Left forelimb (tissue), 1 donor: ENCODE measurements at regions not wholly inside any gene's neighbourhood (a gene's known extent, or its start where the extent isn't known, plus 50 kb on each side); places are given as distances from the start of the nearest gene placed in this dataset.
"Not testable (repeated sequence)": the region's sequence is repeated elsewhere in the genome, so short reads cannot be mapped to it uniquely, and the experiment has no call there.

Source experiments
- DNase-seq: peaks from one replicate; pipeline ENCODE4 v3.0.0-alpha.2; 2018; ENCODE audit warnings: low spot score

DNA sequence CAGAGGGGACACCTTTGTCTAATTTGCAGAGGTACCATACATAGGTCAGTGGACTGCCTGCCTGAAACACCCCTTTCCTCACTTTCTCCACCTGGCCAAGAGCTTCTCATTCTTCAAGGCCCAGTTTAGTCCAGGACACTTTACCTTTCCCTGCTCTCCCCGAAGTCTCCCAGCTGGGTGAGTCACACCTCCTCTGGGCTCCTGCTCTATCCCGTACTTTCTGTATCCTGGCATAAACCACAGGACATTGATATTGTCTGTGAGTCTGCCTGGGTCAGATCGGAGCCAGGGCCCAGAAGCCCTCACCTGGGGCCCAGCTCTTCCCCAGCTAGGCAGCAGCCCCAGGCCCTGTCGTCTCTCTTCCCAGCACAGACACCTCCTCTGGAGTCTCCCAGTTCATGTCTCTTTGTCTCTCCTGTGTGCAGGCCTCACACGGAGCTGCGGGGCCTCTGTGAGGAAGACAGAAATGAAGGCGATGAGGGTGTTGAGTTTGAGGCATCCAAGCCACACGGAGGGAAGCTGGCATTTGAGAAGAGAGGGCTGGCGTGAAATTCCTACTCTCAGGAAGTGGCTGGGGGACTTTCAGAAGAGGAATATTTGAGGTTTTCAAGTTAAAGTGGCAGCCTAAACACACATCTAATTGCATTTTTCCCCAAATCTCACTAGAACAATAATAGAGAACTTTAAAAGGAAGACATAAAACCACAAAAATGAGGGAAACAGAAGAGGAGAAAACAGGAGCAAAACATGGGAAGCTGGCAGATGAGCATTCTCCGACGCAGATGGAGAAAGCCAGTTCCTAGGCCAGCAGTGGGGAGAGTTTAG lies 79.6 kb upstream of the LAPTM4A start:
- no peak for DNase-seq

DNA sequence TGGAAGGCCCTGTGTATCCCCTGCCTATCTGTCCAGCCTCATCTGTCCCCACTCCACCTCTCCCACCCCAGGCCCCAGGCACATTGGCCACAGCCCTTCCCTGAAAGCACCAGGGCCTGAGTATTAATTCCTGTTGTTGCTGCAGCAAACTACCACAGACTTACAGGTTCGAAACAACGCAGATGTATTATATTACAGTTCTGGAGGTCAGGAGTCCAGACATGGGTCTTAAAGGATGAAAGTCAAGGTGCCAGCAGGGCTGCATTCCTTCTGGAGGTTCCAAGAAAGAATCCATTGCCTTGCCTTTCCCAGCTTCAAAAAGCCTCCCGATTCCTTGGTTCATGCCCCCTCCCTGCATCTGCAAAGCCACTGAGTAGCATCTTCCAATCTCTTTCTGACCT lies 78.7 kb upstream of the LAPTM4A start:
- DNase-seq = no peak

- DNase-seq = no peak
Observed at GRCh38 chr2:20129331-20130159, 78.1 kb upstream of the LAPTM4A start.

DNA sequence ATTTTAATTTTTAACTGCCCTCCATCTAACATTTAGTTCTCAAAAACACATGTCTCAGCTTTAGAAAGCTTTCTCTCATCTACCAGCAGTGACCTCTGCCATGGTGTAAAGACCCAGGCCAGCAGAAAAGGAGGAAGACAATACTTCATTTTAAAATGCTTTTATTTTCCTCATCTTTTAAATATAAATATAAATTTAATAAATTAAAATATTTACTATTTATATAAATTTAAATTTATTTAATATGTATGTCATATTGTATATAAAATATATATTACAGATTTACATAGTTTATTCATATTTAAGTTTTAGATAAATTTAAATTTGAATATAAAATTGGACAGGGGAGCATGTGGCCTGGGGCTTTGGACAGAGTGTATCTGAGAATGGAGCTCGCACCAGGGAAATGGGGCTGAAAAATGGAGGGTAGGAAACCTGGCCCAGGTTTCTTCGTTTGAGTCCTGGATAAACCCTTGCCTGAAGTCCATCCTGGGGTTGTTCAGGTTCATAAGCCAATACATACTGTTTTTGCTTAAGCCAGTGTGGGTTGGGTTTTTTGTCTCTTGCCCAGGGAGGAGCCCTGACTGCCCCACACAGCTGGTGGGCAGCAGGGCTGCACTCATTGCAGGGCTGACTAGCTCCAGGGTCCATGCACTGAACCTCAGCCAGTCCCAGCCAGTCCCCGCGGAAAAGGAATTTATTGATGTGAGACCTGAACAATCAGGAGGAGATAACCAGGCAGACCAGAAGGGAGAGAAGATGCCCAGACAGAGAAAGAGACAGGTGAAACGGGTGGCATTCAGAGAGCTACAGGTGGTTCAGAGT lies 77.3 kb upstream of the LAPTM4A start:
- no peak for DNase-seq

- no peak for DNase-seq
Observed at GRCh38 chr2:20126469-20126868, 75.0 kb upstream of the LAPTM4A start.

GRCh38 chr2:20126040-20126439 lies 74.6 kb upstream of the LAPTM4A start:
- DNase-seq = no peak

DNA sequence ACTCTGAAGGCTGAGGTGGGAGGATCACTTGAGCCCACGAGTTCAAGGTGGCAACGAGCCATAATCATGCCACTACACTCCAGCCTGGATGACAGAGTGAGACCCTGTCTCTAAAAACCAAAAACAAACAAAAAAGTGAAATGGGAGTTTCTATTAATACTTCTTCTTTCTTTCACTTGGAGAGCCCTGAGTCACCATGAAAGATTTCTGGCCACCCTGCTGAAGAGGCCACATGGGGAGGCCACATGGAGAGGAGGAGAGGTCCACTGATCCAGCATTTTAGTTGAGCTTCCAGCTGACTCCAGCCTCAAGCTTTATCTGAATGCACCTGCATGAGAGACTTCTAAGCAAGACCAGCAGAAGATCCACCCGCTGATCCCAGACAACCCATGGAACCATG lies 74.2 kb upstream of the LAPTM4A start:
- DNase-seq = no peak

- DNase-seq = no peak
Observed at GRCh38 chr2:20125164-20125563, 73.7 kb upstream of the LAPTM4A start.

DNA sequence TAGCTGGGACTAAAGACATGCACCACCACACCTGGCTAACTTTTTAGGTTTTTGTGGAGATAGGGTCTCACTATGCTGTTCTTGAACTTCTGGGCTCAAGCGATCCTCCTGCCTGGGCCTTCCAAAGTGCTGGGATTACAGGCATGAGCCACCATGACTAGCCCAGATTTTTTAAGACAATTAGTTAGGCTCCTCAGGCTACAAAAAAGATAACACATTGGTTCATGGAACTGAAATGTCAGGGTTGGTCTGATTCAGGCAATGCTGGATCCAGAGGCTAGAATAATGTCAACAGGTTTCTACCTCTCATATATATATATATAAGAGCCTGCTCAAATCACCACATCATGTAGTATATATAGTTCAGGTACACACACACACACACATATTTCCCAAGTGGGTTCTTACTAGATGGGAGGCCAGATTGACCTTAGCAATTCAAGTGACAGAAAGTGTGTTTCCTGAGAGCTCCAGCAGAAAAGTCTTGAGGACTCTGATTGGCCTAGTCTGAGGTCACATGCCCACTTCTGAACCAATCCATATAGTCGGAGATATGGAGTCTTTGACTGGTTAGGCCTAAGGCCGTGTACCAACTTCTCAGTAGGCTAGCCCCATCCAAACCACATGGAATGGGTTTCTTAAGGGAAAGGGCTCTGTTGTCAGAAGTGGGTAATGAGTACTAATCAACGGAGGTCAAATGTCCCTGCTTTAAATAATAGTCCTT lies 72.6 kb upstream of the LAPTM4A start:
- no peak for DNase-seq

DNA sequence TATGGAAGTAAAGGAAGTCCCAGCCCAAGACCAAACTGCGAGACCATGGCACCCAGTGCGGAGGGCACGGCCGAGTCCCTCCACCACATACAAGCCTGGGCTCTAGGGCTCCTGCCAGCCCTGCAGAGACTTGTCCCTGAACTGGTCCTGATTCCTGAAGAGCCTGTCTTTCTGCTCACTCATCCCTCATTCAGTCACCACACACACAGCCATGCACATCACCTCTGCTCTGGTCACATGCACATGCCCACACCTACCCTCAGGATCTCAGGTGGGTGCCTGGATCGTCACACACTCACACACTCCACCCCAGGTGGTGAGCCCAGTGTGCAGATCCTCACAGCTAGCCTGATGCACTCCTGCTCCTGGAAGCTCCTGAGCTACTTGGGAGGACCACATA lies 71.4 kb upstream of the LAPTM4A start:
- no peak for DNase-seq

- no peak for DNase-seq
Observed at GRCh38 chr2:20120569-20121416, 69.4 kb upstream of the LAPTM4A start.

DNA sequence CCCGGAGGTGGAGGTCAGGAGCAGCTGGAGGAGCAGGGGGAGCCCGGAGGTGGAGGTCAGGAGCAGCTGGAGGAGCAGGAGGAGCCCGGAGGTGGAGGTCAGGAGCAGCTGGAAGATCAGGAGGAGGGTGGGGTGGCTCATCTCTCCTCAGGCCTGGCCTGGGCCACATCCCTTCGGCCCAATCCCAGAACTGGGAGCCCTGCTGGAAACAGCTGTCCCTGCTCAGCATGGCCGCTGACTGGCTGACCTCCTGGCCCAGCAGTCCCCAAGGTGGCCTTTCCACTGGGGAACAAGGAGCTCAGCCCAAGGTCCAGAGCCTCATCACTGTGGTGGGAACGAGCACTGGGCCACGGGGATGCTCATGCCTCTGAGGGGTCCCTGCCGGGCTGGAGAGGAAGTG lies 66.6 kb upstream of the LAPTM4A start:
- DNase-seq = no peak

DNA sequence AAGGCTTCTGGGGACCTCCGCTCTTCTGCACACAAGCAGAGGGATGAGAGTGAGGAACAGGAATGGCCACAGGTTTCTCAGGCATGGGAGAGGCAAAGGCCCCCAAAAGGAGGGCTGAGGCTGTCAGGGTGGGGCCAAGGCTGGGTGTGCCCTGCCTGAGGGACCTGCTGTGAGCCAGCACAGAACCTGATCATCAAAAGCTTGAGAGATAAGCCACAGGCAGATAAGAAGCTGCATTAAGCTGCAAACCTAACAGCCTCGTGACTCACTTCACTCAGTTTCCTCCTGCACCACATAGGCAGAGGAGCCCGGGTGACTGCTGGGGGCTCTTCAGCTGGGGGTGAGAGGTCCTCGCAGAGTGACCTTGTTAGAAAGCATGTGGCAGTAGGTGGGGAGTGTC lies 64.5 kb upstream of the LAPTM4A start:
- DNase-seq = no peak

DNA sequence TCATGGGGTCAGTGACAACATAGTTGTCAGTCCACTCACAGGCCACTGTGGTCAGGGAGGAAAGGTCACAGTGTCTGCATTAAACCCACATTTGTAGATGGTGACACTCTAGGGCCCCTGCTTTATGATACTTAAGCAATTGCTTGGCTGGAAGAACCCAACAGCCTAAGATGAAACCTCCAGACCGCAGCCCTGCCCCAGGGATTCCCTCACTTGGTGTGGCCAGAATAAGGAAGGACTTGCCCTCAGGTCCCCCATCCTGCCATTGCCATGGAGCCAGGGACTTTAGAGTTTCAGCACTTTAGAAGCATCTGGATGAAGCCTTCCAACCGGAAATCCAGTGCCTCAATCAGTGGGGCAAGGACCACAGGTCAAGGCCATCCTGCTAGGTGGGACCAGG lies 63.9 kb upstream of the LAPTM4A start:
- no peak for DNase-seq

- DNase-seq = no peak
Observed at GRCh38 chr2:20113986-20114938, 62.8 kb upstream of the LAPTM4A start.

DNA sequence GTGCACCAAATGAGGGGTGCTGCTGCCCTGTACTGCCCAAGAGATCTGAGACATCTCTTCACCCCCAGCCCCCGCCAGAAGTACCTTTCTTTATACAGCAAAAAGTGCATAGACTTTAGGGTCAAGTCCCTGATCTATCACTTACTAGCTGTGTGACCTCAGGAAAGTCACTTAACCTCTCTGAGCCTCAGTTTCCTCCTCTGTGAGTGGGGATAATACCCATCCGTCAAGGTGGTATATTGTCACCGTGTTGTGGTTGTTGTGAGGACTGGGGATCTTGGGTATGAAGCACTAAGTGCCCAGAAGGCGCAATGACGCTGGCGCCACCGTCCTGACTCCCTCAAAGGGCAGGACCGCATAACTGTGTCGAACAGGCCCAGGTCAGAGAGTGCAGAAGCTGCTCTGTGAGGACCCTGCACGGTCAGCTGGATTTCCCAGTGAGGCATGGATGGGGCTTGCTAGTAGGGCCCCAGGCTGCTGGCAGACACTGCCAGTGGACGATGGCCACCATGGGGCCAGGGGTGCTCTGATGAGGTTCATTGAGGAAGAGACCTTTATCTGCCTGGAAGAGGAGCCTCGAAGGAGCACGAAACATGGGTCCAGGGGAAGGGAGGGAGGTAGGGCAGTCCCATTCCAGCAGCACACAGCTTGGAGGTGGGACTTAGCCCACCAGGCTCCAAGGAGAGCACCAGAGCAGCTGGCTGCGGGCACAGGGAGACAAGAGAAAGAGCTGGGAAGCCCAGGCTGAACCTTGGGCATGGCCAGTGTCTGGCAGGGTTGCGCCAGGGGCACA lies 61.8 kb upstream of the LAPTM4A start:
- DNase-seq = no peak

GRCh38 chr2:20112361-20112760 lies 60.9 kb upstream of the LAPTM4A start:
- DNase-seq = not testable (repeated sequence)

DNA sequence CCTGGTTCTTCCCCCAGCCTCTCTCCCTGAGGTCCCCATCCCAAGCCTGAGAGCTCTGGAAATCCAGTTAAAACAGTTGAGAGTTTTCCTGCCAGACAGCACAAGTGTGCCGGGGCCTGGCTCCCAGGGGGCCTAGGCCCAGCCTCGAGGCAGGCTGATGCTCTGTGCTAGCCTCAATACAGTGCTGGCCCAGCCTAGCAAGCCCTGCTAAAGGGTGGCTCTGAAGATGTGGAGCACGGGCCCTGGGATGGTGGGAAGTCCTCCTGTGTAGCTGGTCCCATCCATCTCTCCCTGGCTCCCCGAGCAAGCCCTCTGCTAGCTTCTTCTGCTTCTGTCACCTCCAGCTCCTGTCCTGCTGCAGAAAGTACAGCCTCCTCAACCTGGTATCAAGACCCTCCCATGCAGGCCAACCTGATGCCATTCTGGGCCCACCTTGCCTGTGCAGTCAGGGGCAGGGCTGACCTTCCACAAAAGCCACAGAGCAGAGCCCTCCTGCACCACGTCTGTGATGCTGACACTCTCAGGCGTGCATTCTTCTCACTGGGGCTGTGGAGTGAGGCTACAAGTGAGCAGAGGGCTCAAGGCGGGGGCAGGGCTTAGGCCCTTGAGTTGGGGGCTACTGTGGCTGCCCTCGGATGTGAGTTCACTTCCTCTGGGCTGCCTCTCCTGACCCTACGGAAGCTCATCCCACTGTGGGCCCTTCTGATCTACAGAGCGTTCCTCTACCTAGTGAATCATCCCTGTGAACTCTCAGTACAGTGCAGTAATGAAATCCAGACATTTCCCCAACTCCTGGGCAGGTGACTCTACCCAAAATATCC lies 60.1 kb upstream of the LAPTM4A start:
- DNase-seq = no peak
